Breast epithelium (tissue), 4 donors: ENCODE measurements at regions not wholly inside any gene's neighbourhood (a gene's known extent, or its start where the extent isn't known, plus 50 kb on each side); places are given as distances from the start of the nearest gene placed in this dataset.

ENCODE experiments used
- DNase-seq, 2 donors: peaks; one replicate each; pipeline ENCODE4 v3.0.0-alpha.2; 2019; ENCODE audit warnings: low spot score in 2 of 2
- H3K27ac ChIP-seq, 2 donors: fragments of 200-600 bp; sonication (generic) in 1 of 2; one replicate each; pipeline ENCODE4 v1.5.1; 2016 to 2019; ENCODE audit warnings: mild to moderate bottlenecking in 1 of 2
- H3K27me3 ChIP-seq, 2 donors: fragments of 200-600 bp; sonication (generic) in 1 of 2; one replicate each; pipeline versions ENCODE4 v1.5.1 to v1.6.0; 2017 to 2019; ENCODE audit warnings: control low read depth in 1 of 2, mild to moderate bottlenecking in 1 of 2
- H3K36me3 ChIP-seq: fragments of 200-600 bp; one replicate; pipeline ENCODE4 v1.5.1; 2019
- H3K4me1 ChIP-seq, 2 donors: fragments of 200-600 bp; sonication (generic); one replicate each; pipeline ENCODE4 v1.5.1; 2016 to 2019; ENCODE audit warnings: control low read depth in 1 of 2
- H3K4me3 ChIP-seq, 3 donors: fragments of 200-600 bp; sonication (generic); 1 replicate in 2 of 3; 2 replicates in 1 of 3; pipeline ENCODE4 v1.5.1; 2016 to 2019; ENCODE audit warnings: mild to moderate bottlenecking in 3 of 3, moderate library complexity in 2 of 3
- H3K9me3 ChIP-seq, 2 donors: fragments of 200-600 bp; sonication (generic) in 1 of 2; one replicate each; pipeline ENCODE4 v1.5.1; 2016 to 2019; ENCODE audit warnings: control low read depth in 1 of 2
- CTCF ChIP-seq, 3 donors: fragments of 450-650 bp; IDR thresholded peaks; one replicate each; pipeline ENCODE4 v1.5.1; 2016 to 2017; ENCODE audit warnings: antibody characterized with exemption in 3 of 3, mild to moderate bottlenecking in 3 of 3, moderate library complexity in 3 of 3
- POLR2A ChIP-seq: fragments of 450-650 bp; IDR thresholded peaks from one replicate; pipeline ENCODE4 v1.6.1; 2016; ENCODE audit warnings: antibody characterized with exemption, mild to moderate bottlenecking, moderate library complexity
- POLR2AphosphoS5 ChIP-seq, 3 donors: sonication (generic); formaldehyde crosslinking; IDR thresholded peaks; one replicate each; pipeline ENCODE4 v1.6.1; 2017; ENCODE audit warnings: antibody characterized with exemption in 3 of 3
- intact Hi-C: fragments of 100-400 bp; cut with DNase I; formaldehyde crosslinking; loops from one replicate; pipeline ENCODE4 v1.15.1; 2023; ENCODE audit warnings: low total_unique reads

- intact Hi-C loops, result no loop called here
- TF ChIP-seq POLR2A (no peak), CTCF (IDR thresholded peaks at IDR 0.05) (no peak), POLR2AphosphoS5 (IDR thresholded peaks at IDR 0.05) (no peak)
- Histone ChIP-seq H3K36me3 (no peaks in the 10 kb centered on the region), H3K4me1 (no peaks in the 10 kb centered on the region), H3K9me3 (no peaks in the 10 kb centered on the region), H3K4me3 (no peak overlapping the region), H3K27me3 (no peaks in the 10 kb centered on the region), H3K27ac (no peak overlapping the region)
- no peak for DNase-seq
Observed at GRCh38 chr3:117133066-117133465, 423.5 kb downstream of the TUSC7 start.

GRCh38 chr3:117135207-117135606 is 425.6 kb downstream of the TUSC7 start:
- Histone ChIP-seq H3K9me3 (no peaks in the 10 kb centered on the region), H3K36me3 (no peaks in the 10 kb centered on the region), H3K27me3 (no peaks in the 10 kb centered on the region), H3K4me3 (no peak overlapping the region), H3K27ac (no peak overlapping the region), H3K4me1 (no peaks in the 10 kb centered on the region)
- TF ChIP-seq POLR2AphosphoS5 (IDR thresholded peaks at IDR 0.05) (no peak), CTCF (IDR thresholded peaks at IDR 0.05) (no peak), POLR2A (no peak)
- DNase-seq, result no peak
- intact Hi-C loops, result no loop called here

GRCh38 chr3:117136003-117136402 is 426.4 kb downstream of the TUSC7 start:
- Histone ChIP-seq H3K4me1 (no peaks in the 10 kb centered on the region), H3K9me3 (no peaks in the 10 kb centered on the region), H3K27ac (no peak overlapping the region), H3K36me3 (no peaks in the 10 kb centered on the region), H3K4me3 (no peak overlapping the region), H3K27me3 (no peaks in the 10 kb centered on the region)
- intact Hi-C loops, result no loop called here
- DNase-seq, result no peak
- no peak for TF ChIP-seq POLR2A
- no peak for TF ChIP-seq POLR2AphosphoS5 (IDR thresholded peaks at IDR 0.05)
- no peak for TF ChIP-seq CTCF (IDR thresholded peaks at IDR 0.05)

- Histone ChIP-seq H3K4me3 (no peak overlapping the region), H3K4me1 (no peaks in the 10 kb centered on the region), H3K27ac (no peak overlapping the region), H3K9me3 (no peaks in the 10 kb centered on the region), H3K36me3 (no peaks in the 10 kb centered on the region), H3K27me3 (no peaks in the 10 kb centered on the region)
- no peak for DNase-seq
- TF ChIP-seq POLR2A, result no peak
- no peak for TF ChIP-seq CTCF (IDR thresholded peaks at IDR 0.05)
- no peak for TF ChIP-seq POLR2AphosphoS5 (IDR thresholded peaks at IDR 0.05)
- intact Hi-C loops, result no loop called here
Observed at GRCh38 chr3:117137065-117137464, 427.5 kb downstream of the TUSC7 start.

GRCh38 chr3:117139681-117140080 is 430.1 kb downstream of the TUSC7 start:
- no peaks in the 10 kb centered on the region for H3K9me3 ChIP-seq
- DNase-seq, result no peak
- H3K36me3 ChIP-seq, result no peaks in the 10 kb centered on the region
- no peaks in the 10 kb centered on the region for H3K4me1 ChIP-seq
- intact Hi-C loops, result no loop called here
- H3K27me3 ChIP-seq, result no peaks in the 10 kb centered on the region
- H3K27ac ChIP-seq, result no peak overlapping the region
- no peak overlapping the region for H3K4me3 ChIP-seq
- TF ChIP-seq CTCF (IDR thresholded peaks at IDR 0.05), result no peak
- TF ChIP-seq POLR2A, result no peak
- no peak for TF ChIP-seq POLR2AphosphoS5 (IDR thresholded peaks at IDR 0.05)
